HepG2 (cell line): ENCODE measurements at regions not wholly inside any gene's neighbourhood (a gene's known extent, or its start where the extent isn't known, plus 50 kb on each side); places are given as distances from the start of the nearest gene placed in this dataset.

ENCODE experiments used
- ATAC-seq: fragments of 200-7000 bp; cut with Tn5 transposase; 3 replicates; pipeline ENCODE4 v1.9.1; 2020; ENCODE audit warnings: mild to moderate bottlenecking, moderate library complexity
- BruUV-seq: library from RNA; stranded (reverse); fragments of 400-500 nt; replicated peaks from 2 replicates; lab custom pipeline; 2021; lab: Mats Ljungman, UMichigan
- CTCF ChIA-PET: fragments of 300-600 bp; formaldehyde crosslinking; extraction: SDS; loops from one replicate; lab custom pipeline; 2021; ENCODE audit warnings: low total read pairs, inconsistent platforms, low intra/inter-chr PET ratio; lab: Yijun Ruan, JAX
- POLR2A ChIA-PET: fragments of 350-600 bp; sonication (Branson Sonifier 250); formaldehyde crosslinking; loops from one replicate; lab custom pipeline; 2020; ENCODE audit warnings: antibody characterized with exemption, inconsistent platforms; lab: Yijun Ruan, JAX
- DNase-seq: peaks from one replicate; pipeline ENCODE4 v3.0.0-alpha.2; 2015; ENCODE audit warnings: low spot score
- FAIRE-seq: peaks from 3 replicates; lab custom pipeline; 2011; peaks lifted over from hg19 to GRCh38; lab: Jason Lieb, UNC
- H2AFZ ChIP-seq: one replicate; pipeline ENCODE4 v1.6.1; 2011; ENCODE audit warnings: low read length, inconsistent platforms
- H3K27ac ChIP-seq: fragments of 300-600 bp; 3 replicates; pipeline ENCODE4 v1.8.0; 2011; ENCODE audit warnings: mixed run types, mild to moderate bottlenecking, mixed read lengths, low read length, inconsistent platforms; ENCODE audit not compliant: insufficient read depth; ENCODE audit errors: extremely low read length
- H3K27me3 ChIP-seq, 2 experiments: fragments of 200-600 bp in 1 of 2; 2 replicates in 1 of 2; 3 replicates in 1 of 2; pipeline versions ENCODE4 v1.6.0 to v1.8.0; 2011; ENCODE audit warnings: low read length in 2 of 2, mild to moderate bottlenecking in 2 of 2, moderate library complexity in 2 of 2, inconsistent platforms in 1 of 2; ENCODE audit not compliant: insufficient read depth in 2 of 2, control insufficient read depth in 1 of 2
- H3K36me3 ChIP-seq, 2 experiments: fragments of 200-600 bp in 1 of 2; replicated peaks in 1 of 2; 2 replicates in 1 of 2; 3 replicates in 1 of 2; pipeline versions ENCODE4 v1.5.1 to v1.8.0; 2011; ENCODE audit warnings: low read length in 2 of 2, inconsistent platforms in 1 of 2; ENCODE audit not compliant: insufficient read depth in 2 of 2, control insufficient read depth in 1 of 2
- H3K4me1 ChIP-seq: 2 replicates; pipeline ENCODE4 v1.5.1; 2012; ENCODE audit warnings: low read length, inconsistent platforms; ENCODE audit not compliant: insufficient read depth
- H3K4me2 ChIP-seq: 2 replicates; pipeline ENCODE4 v1.6.0; 2011; ENCODE audit warnings: low read depth, low read length, inconsistent platforms
- H3K4me3 ChIP-seq, 3 experiments: fragments of 200-600 bp in 1 of 3; sonication (generic), shearing (Covaris generic) in 1 of 3; replicated peaks in 1 of 3; 2 replicates each; pipeline ENCODE4 v1.5.1; 2011 to 2016; ENCODE audit warnings: low read length in 3 of 3, inconsistent platforms in 2 of 3, low read depth in 2 of 3, mild to moderate bottlenecking in 2 of 3, control low read depth in 1 of 3, mixed read lengths in 1 of 3; ENCODE audit not compliant: insufficient read depth in 1 of 3
- H3K79me2 ChIP-seq: one replicate; pipeline ENCODE4 v1.6.1; 2011; ENCODE audit warnings: low read length, inconsistent platforms; ENCODE audit not compliant: insufficient read depth
- H3K9ac ChIP-seq: 2 replicates; pipeline ENCODE4 v1.6.0; 2011; ENCODE audit warnings: mild to moderate bottlenecking, low read depth, low read length, inconsistent platforms; ENCODE audit not compliant: insufficient read depth
- H3K9me3 ChIP-seq: 2 replicates; pipeline ENCODE4 v1.5.1; 2012; ENCODE audit warnings: mild to moderate bottlenecking, low read length
- H4K20me1 ChIP-seq: 2 replicates; pipeline ENCODE4 v1.6.0; 2011; ENCODE audit warnings: inconsistent platforms, mild to moderate bottlenecking, low read length, moderate library complexity; ENCODE audit not compliant: insufficient read depth
- AFF4 ChIP-seq: sonication (generic); formaldehyde crosslinking; IDR thresholded peaks from 2 replicates; pipeline ENCODE4 v1.4.0; 2020; ENCODE audit warnings: missing genetic modification reagents
- ATF4 ChIP-seq, 2 experiments: fragments of 450-650 bp in 1 of 2; sonication (generic) in 1 of 2; formaldehyde crosslinking; IDR thresholded peaks; 2 replicates each; pipeline versions ENCODE4 v1.5.0 to v1.8.0; 2020 to 2022; ENCODE audit warnings: mild to moderate bottlenecking in 1 of 2, missing genetic modification reagents in 1 of 2
- DNMT3B ChIP-seq: conservative IDR thresholded peaks from 2 replicates; pipeline ENCODE4 v1.6.1; 2016; ENCODE audit warnings: missing biosample characterization, control low read depth
- EZH2 ChIP-seq: conservative IDR thresholded peaks from 2 replicates; pipeline ENCODE4 v1.6.1; 2012; ENCODE audit warnings: mild to moderate bottlenecking, low read depth, low read length, moderate library complexity
- GABPB1 ChIP-seq: IDR thresholded peaks from 2 replicates; pipeline ENCODE4 v1.6.1; 2016; ENCODE audit warnings: mild to moderate bottlenecking, missing genetic modification reagents, moderate library complexity, missing compliant biosample characterization
- HNRNPL ChIP-seq: fragments of 200-400 bp; formaldehyde crosslinking; IDR thresholded peaks from 2 replicates; pipeline ENCODE4 v1.6.1; 2017; ENCODE audit warnings: mild to moderate bottlenecking, low read depth, low read length
- HNRNPLL ChIP-seq: fragments of 200-400 bp; formaldehyde crosslinking; IDR thresholded peaks from 2 replicates; pipeline ENCODE4 v1.6.1; 2017; ENCODE audit warnings: mild to moderate bottlenecking, low read depth, low read length; ENCODE audit not compliant: poor library complexity, severe bottlenecking
- PHF21A ChIP-seq: sonication (generic); formaldehyde crosslinking; IDR thresholded peaks from 2 replicates; pipeline ENCODE4 v1.5.0; 2020; ENCODE audit warnings: mild to moderate bottlenecking, missing genetic modification reagents
- RELA ChIP-seq: sonication (generic); formaldehyde crosslinking; IDR thresholded peaks from 2 replicates; pipeline ENCODE4 v1.4.0; 2020; ENCODE audit warnings: missing genetic modification reagents
- TFE3 ChIP-seq: IDR thresholded peaks from 2 replicates; pipeline ENCODE4 v1.6.1; 2016
- TSC22D2 ChIP-seq: sonication (generic); formaldehyde crosslinking; IDR thresholded peaks from 2 replicates; pipeline ENCODE4 v1.5.1; 2020; ENCODE audit warnings: missing genetic modification reagents, mild to moderate bottlenecking, borderline replicate concordance
- ZBTB1 ChIP-seq: sonication (generic); formaldehyde crosslinking; IDR thresholded peaks from 2 replicates; pipeline ENCODE4 v1.4.0; 2020; ENCODE audit warnings: missing genetic modification reagents, borderline replicate concordance
- ZBTB34 ChIP-seq: sonication (generic); formaldehyde crosslinking; IDR thresholded peaks from 2 replicates; pipeline ENCODE4 v1.8.0; 2022; ENCODE audit warnings: mild to moderate bottlenecking, missing genetic modification reagents
- ZNF10 ChIP-seq: sonication (generic); formaldehyde crosslinking; IDR thresholded peaks from 2 replicates; pipeline ENCODE4 v1.4.0; 2020; ENCODE audit warnings: mild to moderate bottlenecking, low read depth, missing genetic modification reagents, borderline replicate concordance
- ZNF143 ChIP-seq: sonication (generic); formaldehyde crosslinking; IDR thresholded peaks from 2 replicates; pipeline ENCODE4 v1.4.0; 2020; ENCODE audit warnings: missing genetic modification reagents
- ZNF598 ChIP-seq: sonication (generic); formaldehyde crosslinking; IDR thresholded peaks from 2 replicates; pipeline ENCODE4 v1.5.1; 2020; ENCODE audit warnings: mild to moderate bottlenecking, missing genetic modification reagents, borderline replicate concordance
- WGBS: methylation state at CpG from one replicate; pipeline ENCODE4 v1.1.6; 2017; ENCODE audit warnings: low lambda C conversion rate; 5-methylcytosine and 5-hydroxymethylcytosine counted together
- in situ Hi-C: cut with HindIII; loops from 2 replicates; pipeline ENCODE4 v1.10.0; 2017; ENCODE audit warnings: low pct_unique_long_range_greater_than_20kb; ENCODE audit not compliant: extremely low pct_ligation_motif_present
- intact Hi-C: fragments of 100-400 bp; cut with micrococcal nuclease; formaldehyde crosslinking; loops from one replicate; pipeline ENCODE4 v1.10.0; 2022; ENCODE audit not compliant: unreplicated experiment

GRCh38 chr12:124392667-124393413 is 97.9 kb downstream of the RFLNA start:
- BruUV-seq = no TSS peak
- POLR2A ChIA-PET = no interaction called here

More at GRCh38 chr12:124392667-124393413, 97.9 kb downstream of the RFLNA start:
- Histone ChIP-seq H3K36me3 (peaks cover 14 to 31% of the 10 kb centered on the region in 2 experiments; a peak in 4 of 5 replicates), H3K4me3 (no peak overlapping the region), H3K4me1 (peaks cover 18% of the 10 kb centered on the region), H3K27ac (no peak overlapping the region), H4K20me1 (peaks cover 5% of the 10 kb centered on the region; the same call in 1 of the 2 replicates), H3K9ac (no peak overlapping the region), H3K79me2 (peaks cover 2% of the 10 kb centered on the region), H2AFZ (no peak overlapping the region), H3K4me2 (no peak overlapping the region), H3K9me3 (no peaks in the 10 kb centered on the region), H3K27me3 (no peaks in the 10 kb centered on the region)
- WGBS = 95% methylated on average over 5 of the region's 20 CpGs
- FAIRE-seq = no peak
- ATAC-seq = no peak
- TF ChIP-seq ZBTB34 (no peak), DNMT3B (CRISPR knock-in tag) (no peak), HNRNPLL (no peak), TFE3 (CRISPR knock-in tag) (no peak), TSC22D2 (CRISPR knock-in tag) (no peak), PHF21A (CRISPR knock-in tag) (no peak), ATF4 (CRISPR knock-in tag; IDR thresholded peaks at IDR 0.05) (no peak), EZH2 (no peak), ZNF143 (no peak), GABPB1 (no peak), ZNF10 (CRISPR knock-in tag) (no peak), HNRNPL (no peak), RELA (CRISPR knock-in tag) (no peak), ZBTB1 (no peak), AFF4 (CRISPR knock-in tag) (no peak), ZNF598 (no peak)
- CTCF ChIA-PET = no interaction called here
- in situ Hi-C loops (no loop called here), intact Hi-C loops (no loop called here)
- DNase-seq = no peak
